Lower lobe of right lung (tissue), 2 donors: ENCODE measurements at regions not wholly inside any gene's neighbourhood (a gene's known extent, or its start where the extent isn't known, plus 50 kb on each side); places are given as distances from the start of the nearest gene placed in this dataset.

Experiments used
- ATAC-seq, 2 donors: fragments of 200-7000 bp; cut with Tn5 transposase; one replicate each; pipeline ENCODE4 v1.9.1; 2020 to 2022; ENCODE audit warnings: mild to moderate bottlenecking in 2 of 2, moderate library complexity in 2 of 2
- DNase-seq: peaks from one replicate; pipeline ENCODE4 v3.0.0-alpha.2; 2020
- H3K27ac ChIP-seq: fragments of 200-600 bp; one replicate; pipeline ENCODE4 v1.8.0; 2022
- H3K27me3 ChIP-seq: fragments of 200-600 bp; one replicate; pipeline ENCODE4 v1.8.0; 2022; ENCODE audit warnings: low read depth
- H3K36me3 ChIP-seq: fragments of 200-600 bp; one replicate; pipeline ENCODE4 v1.8.0; 2022; ENCODE audit warnings: mild to moderate bottlenecking
- H3K4me1 ChIP-seq: fragments of 200-600 bp; one replicate; pipeline ENCODE4 v1.8.0; 2022
- H3K4me3 ChIP-seq: fragments of 200-600 bp; one replicate; pipeline ENCODE4 v1.8.0; 2022; ENCODE audit warnings: mild to moderate bottlenecking
- H3K9me3 ChIP-seq: fragments of 200-600 bp; one replicate; pipeline ENCODE4 v1.8.0; 2022
- CTCF ChIP-seq: fragments of 200-600 bp; IDR thresholded peaks from one replicate; pipeline ENCODE4 v1.8.0; 2022; ENCODE audit warnings: antibody characterized with exemption, mild to moderate bottlenecking
- intact Hi-C: fragments of 100-400 bp; cut with DNase I; formaldehyde crosslinking; loops from one replicate; pipeline ENCODE4 v1.11.0; 2022
- donor health status: DM: no; HTN: yes; CAD: no; lungs with severe emphysema.

GRCh38 chr1:108082738-108083562, 117.2 kb downstream of the SLC25A24 start:
- DNase-seq (no peak), ATAC-seq (no peak)
- intact Hi-C loops: no loop called here
- no peak for TF ChIP-seq CTCF
- Histone ChIP-seq H3K9me3 (no peaks in the 10 kb centered on the region), H3K27me3 (no peaks in the 10 kb centered on the region), H3K4me3 (no peak overlapping the region), H3K4me1 (no peaks in the 10 kb centered on the region), H3K27ac (no peak overlapping the region), H3K36me3 (no peaks in the 10 kb centered on the region)

GRCh38 chr1:108082001-108082400, 117.0 kb upstream of the VAV3 start:
- H3K4me1 ChIP-seq: no peaks in the 10 kb centered on the region
- H3K27ac ChIP-seq: no peak overlapping the region
- no peak for ATAC-seq
- no peaks in the 10 kb centered on the region for H3K36me3 ChIP-seq
- H3K27me3 ChIP-seq: no peaks in the 10 kb centered on the region
- H3K4me3 ChIP-seq: no peak overlapping the region
- TF ChIP-seq CTCF: no peak
- intact Hi-C loops: no loop called here
- DNase-seq: no peak
- no peaks in the 10 kb centered on the region for H3K9me3 ChIP-seq

- Histone ChIP-seq H3K4me3 (no peak overlapping the region), H3K4me1 (no peaks in the 10 kb centered on the region), H3K9me3 (no peaks in the 10 kb centered on the region), H3K27me3 (no peaks in the 10 kb centered on the region), H3K27ac (no peak overlapping the region), H3K36me3 (no peaks in the 10 kb centered on the region)
- no peak for DNase-seq
- intact Hi-C loops: no loop called here
- ATAC-seq: no peak
- no peak for TF ChIP-seq CTCF
Measured at GRCh38 chr1:108080448-108080847, 115.5 kb upstream of the VAV3 start.

- H3K4me3 ChIP-seq: no peak overlapping the region
- H3K27ac ChIP-seq: no peak overlapping the region
- no peaks in the 10 kb centered on the region for H3K9me3 ChIP-seq
- TF ChIP-seq CTCF: no peak
- ATAC-seq: peak in 1 of 2 donors; percentile 24
- H3K4me1 ChIP-seq: no peaks in the 10 kb centered on the region
- no peaks in the 10 kb centered on the region for H3K36me3 ChIP-seq
- no peak for DNase-seq
- no peaks in the 10 kb centered on the region for H3K27me3 ChIP-seq
- intact Hi-C loops: no loop called here
Measured at GRCh38 chr1:108079440-108080025, 114.6 kb upstream of the VAV3 start.

GRCh38 chr1:108077991-108078390, 113.0 kb upstream of the VAV3 start:
- no peak for ATAC-seq
- H3K27me3 ChIP-seq: no peaks in the 10 kb centered on the region
- no peak for TF ChIP-seq CTCF
- H3K36me3 ChIP-seq: no peaks in the 10 kb centered on the region
- no peak for DNase-seq
- intact Hi-C loops: no loop called here
- H3K9me3 ChIP-seq: no peaks in the 10 kb centered on the region
- H3K4me1 ChIP-seq: no peaks in the 10 kb centered on the region
- no peak overlapping the region for H3K4me3 ChIP-seq
- no peak overlapping the region for H3K27ac ChIP-seq
